ENCODE measurements at regions not wholly inside any gene's neighbourhood (a gene's known extent, or its start where the extent isn't known, plus 50 kb on each side); places are given as distances from the start of the nearest gene placed in this dataset.
"Not testable (repeated sequence)": the region's sequence is repeated elsewhere in the genome, so short reads cannot be mapped to it uniquely, and the experiment has no call there.

GRCh38 chr9:22508354-22508753, 61.7 kb downstream of the DMRTA1 start:
- not testable (repeated sequence) for DNase-seq

GRCh38 chr9:22508790-22509189, 62.2 kb downstream of the DMRTA1 start:
- DNase-seq, result no peak

GRCh38 chr9:22512495-22512894, 65.9 kb downstream of the DMRTA1 start:
- no peak for DNase-seq

GRCh38 chr9:22514871-22515270, 68.2 kb downstream of the DMRTA1 start:
- DNase-seq, result no peak

- DNase-seq, result no peak
These were observed 75.6 kb downstream of the DMRTA1 start for GRCh38 chr9:22522206-22522740.

GRCh38 chr9:22528485-22528884, 81.9 kb downstream of the DMRTA1 start:
- no peak for DNase-seq

GRCh38 chr9:22529426-22530199, 83.0 kb downstream of the DMRTA1 start:
- DNase-seq, result no peak

- no peak for DNase-seq
These were observed 89.2 kb downstream of the DMRTA1 start for GRCh38 chr9:22535780-22536179.

- DNase-seq, result no peak
These were observed 91.1 kb downstream of the DMRTA1 start for GRCh38 chr9:22537721-22538120.

GRCh38 chr9:22548625-22549024, 102.0 kb downstream of the DMRTA1 start:
- DNase-seq, result no peak

GRCh38 chr9:22574740-22575139, 128.1 kb downstream of the DMRTA1 start:
- DNase-seq, result no peak

GRCh38 chr9:22580788-22581187, 134.2 kb downstream of the DMRTA1 start:
- no peak for DNase-seq

- no peak for DNase-seq
These were observed 135.6 kb downstream of the DMRTA1 start for GRCh38 chr9:22582221-22582620.

- no peak for DNase-seq
These were observed 142.3 kb downstream of the DMRTA1 start for GRCh38 chr9:22588918-22589317.

GRCh38 chr9:22590336-22591033, 143.9 kb downstream of the DMRTA1 start:
- no peak for DNase-seq

GRCh38 chr9:22595805-22596204, 149.2 kb downstream of the DMRTA1 start:
- DNase-seq, result no peak

- no peak for DNase-seq
These were observed 170.5 kb downstream of the DMRTA1 start for GRCh38 chr9:22617156-22617555.

- no peak for DNase-seq
These were observed 176.2 kb downstream of the DMRTA1 start for GRCh38 chr9:22622815-22623214.

GRCh38 chr9:22623236-22623635, 176.6 kb downstream of the DMRTA1 start:
- DNase-seq, result no peak

- no peak for DNase-seq
These were observed 178.9 kb downstream of the DMRTA1 start for GRCh38 chr9:22625540-22625939.

GRCh38 chr9:22643541-22643940, 196.9 kb downstream of the DMRTA1 start:
- no peak for DNase-seq

- no peak for DNase-seq
These were observed 199.3 kb downstream of the DMRTA1 start for GRCh38 chr9:22645893-22646292.

- DNase-seq, result no peak
These were observed 202.8 kb downstream of the DMRTA1 start for GRCh38 chr9:22649384-22649783.

- DNase-seq, result no peak
These were observed 203.5 kb downstream of the DMRTA1 start for GRCh38 chr9:22650145-22650544.
